ENCODE measurements at regions not wholly inside any gene's neighbourhood (a gene's known extent, or its start where the extent isn't known, plus 50 kb on each side); places are given as distances from the start of the nearest gene placed in this dataset.

DNA sequence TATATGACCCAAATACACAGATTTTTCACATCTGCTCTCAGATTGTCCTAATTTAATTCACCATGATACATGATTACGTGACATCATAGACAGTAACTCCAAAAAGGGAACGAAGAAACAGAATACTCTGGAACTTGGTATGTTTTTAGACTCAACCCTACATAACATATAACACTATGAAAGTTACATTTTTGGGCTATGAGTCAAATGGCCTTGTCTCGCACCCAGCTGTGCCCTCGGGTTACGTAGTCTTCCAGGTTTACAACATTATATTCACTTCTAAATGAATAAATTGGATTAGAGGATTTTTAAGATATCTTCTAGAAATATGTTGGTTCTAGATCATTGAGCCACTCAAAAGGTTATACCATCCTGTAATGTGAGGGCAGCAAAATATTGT is 2089.6 kb upstream of the TENM3 start:
- TF ChIP-seq MAFK (IDR thresholded peaks at IDR 0.05; ENCODE audit: low read depth, low read length) (no peak), POLR2A (IDR thresholded peaks at IDR 0.05; ENCODE audit: low read depth, low read length) (no peak), RAD21 (IDR thresholded peaks at IDR 0.05; ENCODE audit: low read length) (no peak), MAZ (IDR thresholded peaks at IDR 0.05; ENCODE audit: borderline replicate concordance, low read depth, low read length) (no peak), RFX5 (IDR thresholded peaks at IDR 0.05; ENCODE audit: low read depth, low read length) (no peak), BHLHE40 (IDR thresholded peaks at IDR 0.05; ENCODE audit: low read depth, low read length) (no peak), NFE2L2 (IDR thresholded peaks at IDR 0.05; ENCODE audit: low read depth, low read length) (no peak)
- TF ChIP-seq, protein P1, sequence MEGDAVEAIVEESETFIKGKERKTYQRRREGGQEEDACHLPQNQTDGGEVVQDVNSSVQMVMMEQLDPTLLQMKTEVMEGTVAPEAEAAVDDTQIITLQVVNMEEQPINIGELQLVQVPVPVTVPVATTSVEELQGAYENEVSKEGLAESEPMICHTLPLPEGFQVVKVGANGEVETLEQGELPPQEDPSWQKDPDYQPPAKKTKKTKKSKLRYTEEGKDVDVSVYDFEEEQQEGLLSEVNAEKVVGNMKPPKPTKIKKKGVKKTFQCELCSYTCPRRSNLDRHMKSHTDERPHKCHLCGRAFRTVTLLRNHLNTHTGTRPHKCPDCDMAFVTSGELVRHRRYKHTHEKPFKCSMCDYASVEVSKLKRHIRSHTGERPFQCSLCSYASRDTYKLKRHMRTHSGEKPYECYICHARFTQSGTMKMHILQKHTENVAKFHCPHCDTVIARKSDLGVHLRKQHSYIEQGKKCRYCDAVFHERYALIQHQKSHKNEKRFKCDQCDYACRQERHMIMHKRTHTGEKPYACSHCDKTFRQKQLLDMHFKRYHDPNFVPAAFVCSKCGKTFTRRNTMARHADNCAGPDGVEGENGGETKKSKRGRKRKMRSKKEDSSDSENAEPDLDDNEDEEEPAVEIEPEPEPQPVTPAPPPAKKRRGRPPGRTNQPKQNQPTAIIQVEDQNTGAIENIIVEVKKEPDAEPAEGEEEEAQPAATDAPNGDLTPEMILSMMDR (conservative IDR thresholded peaks at IDR 0.05; ENCODE audit: low read depth, low read length), result no peak

All from IMR-90 (cell line).